ENCODE measurements at regions not wholly inside any gene's neighbourhood (a gene's known extent, or its start where the extent isn't known, plus 50 kb on each side); places are given as distances from the start of the nearest gene placed in this dataset.

DNA sequence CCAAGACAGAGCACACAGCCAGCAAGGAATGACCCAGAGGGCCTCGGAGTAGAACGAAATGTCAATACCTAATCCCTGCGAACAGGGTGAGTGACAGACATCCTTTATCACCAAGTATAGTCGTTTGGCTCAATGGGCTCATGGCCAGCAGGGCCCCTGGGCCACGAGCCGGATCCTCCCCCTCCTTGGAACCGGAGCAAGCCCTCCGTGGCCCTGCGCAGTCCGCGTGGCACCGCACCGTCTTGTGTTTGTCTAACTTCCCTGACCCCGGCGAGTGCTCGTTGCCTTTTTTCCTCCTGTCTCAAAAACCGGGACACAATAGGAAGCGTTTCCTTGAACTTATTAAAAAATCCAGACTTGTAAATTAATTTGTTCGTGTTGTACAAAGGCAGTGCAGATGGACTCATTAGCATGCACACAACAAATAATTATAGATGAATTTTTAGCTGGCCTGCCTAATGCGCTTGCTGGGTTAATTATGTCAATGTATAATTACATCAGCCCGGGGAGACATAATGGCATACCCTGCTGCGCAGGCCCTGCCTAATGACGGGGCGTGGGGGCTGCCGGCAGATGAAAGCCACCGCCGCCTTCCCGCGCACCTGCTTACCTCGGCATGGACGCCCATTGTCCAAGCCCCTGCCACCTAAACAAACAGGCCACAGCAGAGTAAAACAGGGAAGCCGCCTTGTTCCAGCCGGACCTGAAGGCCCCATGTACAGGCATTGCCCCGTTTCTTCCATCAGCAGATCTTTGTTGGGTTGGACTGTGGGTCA lies 81.6 kb downstream of the PHETA1 start:
- Histone ChIP-seq H3K9ac (ENCODE audit: low read length) (no peak overlapping the region), H3K27ac (ENCODE audit: low read length) (no peak overlapping the region), H3K27me3 (replicated peaks; ENCODE audit: insufficient read depth, low read length) (no peaks in the 10 kb centered on the region), H3F3A (ENCODE audit: insufficient read depth, low read length) (no peaks in the 10 kb centered on the region), H3K36me3 (replicated peaks; ENCODE audit: insufficient read depth, low read length) (no peaks in the 10 kb centered on the region), H3K79me2 (ENCODE audit: low read length) (no peaks in the 10 kb centered on the region), H3K4me2 (ENCODE audit: low read depth, low read length) (no peak overlapping the region), H3K4me1 (ENCODE audit: low read length) (no peaks in the 10 kb centered on the region), H3K4me3 (ENCODE audit: low read length) (no peak overlapping the region), H3K9me3 (replicated peaks; ENCODE audit: insufficient read depth, low read length) (no peaks in the 10 kb centered on the region), H2AFZ (ENCODE audit: low read length) (no peak overlapping the region), H3K9me2 (replicated peaks; ENCODE audit: insufficient read depth, low read length) (no peaks in the 10 kb centered on the region), H4K20me1 (ENCODE audit: insufficient read depth, low read length) (no peaks in the 10 kb centered on the region)
- DNase-seq = no peak
- no peak for TF ChIP-seq CTCF (IDR thresholded peaks at IDR 0.05; ENCODE audit: low read length)
- TF ChIP-seq EZH2 (optimal IDR thresholded peaks at IDR 0.05; ENCODE audit: low read depth, low read length) = no peak
- no peak for TF ChIP-seq EZH2phosphoT487 (IDR thresholded peaks at IDR 0.05; ENCODE audit: low read length)

- Histone ChIP-seq H2AFZ (ENCODE audit: low read length) (no peak overlapping the region), H3K9me2 (replicated peaks; ENCODE audit: insufficient read depth, low read length) (no peaks in the 10 kb centered on the region), H3K36me3 (replicated peaks; ENCODE audit: insufficient read depth, low read length) (no peaks in the 10 kb centered on the region), H3K4me2 (ENCODE audit: low read depth, low read length) (no peak overlapping the region), H3K4me1 (ENCODE audit: low read length) (no peaks in the 10 kb centered on the region), H4K20me1 (ENCODE audit: insufficient read depth, low read length) (no peaks in the 10 kb centered on the region), H3F3A (ENCODE audit: insufficient read depth, low read length) (no peaks in the 10 kb centered on the region), H3K79me2 (ENCODE audit: low read length) (no peaks in the 10 kb centered on the region), H3K4me3 (ENCODE audit: low read length) (no peak overlapping the region), H3K27me3 (replicated peaks; ENCODE audit: insufficient read depth, low read length) (no peaks in the 10 kb centered on the region; the same call in 1 of the 2 replicates), H3K9me3 (replicated peaks; ENCODE audit: insufficient read depth, low read length) (no peaks in the 10 kb centered on the region), H3K9ac (ENCODE audit: low read length) (no peak overlapping the region), H3K27ac (ENCODE audit: low read length) (no peak overlapping the region)
- DNase-seq = no peak
- no peak for TF ChIP-seq CTCF (IDR thresholded peaks at IDR 0.05; ENCODE audit: low read length)
- no peak for TF ChIP-seq EZH2phosphoT487 (IDR thresholded peaks at IDR 0.05; ENCODE audit: low read length)
- TF ChIP-seq EZH2 (optimal IDR thresholded peaks at IDR 0.05; ENCODE audit: low read depth, low read length) = no peak
These were observed 83.7 kb downstream of the PHETA1 start for GRCh38 chr12:111285200-111285599.

- no peak for TF ChIP-seq EZH2 (optimal IDR thresholded peaks at IDR 0.05; ENCODE audit: low read depth, low read length)
- TF ChIP-seq CTCF (IDR thresholded peaks at IDR 0.05; ENCODE audit: low read length) = no peak
- TF ChIP-seq EZH2phosphoT487 (IDR thresholded peaks at IDR 0.05; ENCODE audit: low read length) = no peak
- no peaks in the 10 kb centered on the region; the same call in 1 of the 2 replicates for H3K27me3 ChIP-seq (replicated peaks; ENCODE audit: insufficient read depth, low read length)
- H3K9me2 ChIP-seq (replicated peaks; ENCODE audit: insufficient read depth, low read length) = no peaks in the 10 kb centered on the region
These were observed 84.2 kb downstream of the PHETA1 start for GRCh38 chr12:111284709-111285108.

More at GRCh38 chr12:111284709-111285108, 84.2 kb downstream of the PHETA1 start:
- Histone ChIP-seq H3K4me3 (ENCODE audit: low read length) (no peak overlapping the region), H3K27ac (ENCODE audit: low read length) (no peak overlapping the region), H3K36me3 (replicated peaks; ENCODE audit: insufficient read depth, low read length) (no peaks in the 10 kb centered on the region), H3K4me2 (ENCODE audit: low read depth, low read length) (no peak overlapping the region), H3K79me2 (ENCODE audit: low read length) (no peaks in the 10 kb centered on the region), H3K9ac (ENCODE audit: low read length) (no peak overlapping the region), H2AFZ (ENCODE audit: low read length) (no peak overlapping the region), H3F3A (ENCODE audit: insufficient read depth, low read length) (no peaks in the 10 kb centered on the region), H4K20me1 (ENCODE audit: insufficient read depth, low read length) (no peaks in the 10 kb centered on the region), H3K4me1 (ENCODE audit: low read length) (no peaks in the 10 kb centered on the region), H3K9me3 (replicated peaks; ENCODE audit: insufficient read depth, low read length) (no peaks in the 10 kb centered on the region)
- DNase-seq = no peak

Data from MM.1S (cell line).